Mammary epithelial cell (primary cell): ENCODE measurements at regions not wholly inside any gene's neighbourhood (a gene's known extent, or its start where the extent isn't known, plus 50 kb on each side); places are given as distances from the start of the nearest gene placed in this dataset.

ENCODE experiments used
- EZH2 ChIP-seq: IDR thresholded peaks from 2 replicates; pipeline ENCODE4 v1.6.1; 2012; ENCODE audit warnings: low read length, inconsistent platforms, borderline replicate concordance
- TF ChIP-seq, protein P1 (sequence below), 2 donors: IDR thresholded peaks in 1 of 2; conservative IDR thresholded peaks in 1 of 2; 2 replicates each; pipeline ENCODE4 v1.5.1; 2011 to 2012; ENCODE audit warnings: inconsistent platforms in 2 of 2, low read length in 2 of 2, mild to moderate bottlenecking in 2 of 2, control low read depth in 1 of 2, low read depth in 1 of 2; ENCODE audit not compliant: insufficient read depth in 1 of 2; ENCODE audit errors: extremely low read depth in 1 of 2

DNA sequence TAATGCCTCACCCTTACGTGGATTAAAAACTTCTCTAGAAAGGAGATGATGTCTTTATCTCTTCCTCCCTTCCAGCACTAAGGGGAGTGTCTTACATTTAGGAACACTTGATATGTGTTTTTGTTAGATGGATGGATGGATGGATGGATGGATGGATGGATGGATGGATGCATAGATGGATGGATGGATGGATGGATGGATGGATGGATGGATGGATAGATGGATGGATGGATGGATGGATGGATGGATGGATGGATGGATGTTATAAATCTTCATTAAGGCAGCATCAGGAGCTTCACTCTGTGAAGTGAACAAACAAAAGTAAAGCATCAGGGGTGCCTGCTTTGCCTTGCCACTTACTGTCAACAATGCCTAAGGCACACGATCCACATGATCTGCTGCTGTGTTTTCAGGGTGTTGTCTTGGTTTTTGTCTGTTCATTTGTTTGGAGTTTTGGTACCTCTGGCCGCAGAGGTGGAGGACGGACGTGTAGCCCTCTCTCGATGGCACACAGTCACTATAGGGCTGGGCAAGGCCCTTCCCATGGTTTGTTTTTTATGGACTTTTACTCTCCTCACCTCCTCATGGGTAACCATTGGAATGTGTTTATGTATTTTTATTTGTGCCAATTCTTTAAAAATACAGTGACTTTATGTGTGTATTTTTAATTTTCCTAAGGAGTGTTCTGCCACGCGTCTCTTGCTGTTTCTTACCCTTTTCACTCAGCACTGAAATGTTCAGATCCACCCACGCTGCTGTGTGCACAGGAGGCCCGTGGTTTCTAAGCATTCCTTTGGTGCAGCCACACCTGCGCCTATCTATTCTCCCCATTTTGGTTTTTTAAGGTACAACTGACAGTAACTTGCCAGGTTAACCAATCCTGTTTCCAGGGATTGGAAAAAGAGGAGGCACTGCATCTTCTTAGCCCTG lies 91.8 kb upstream of the ENPP6 start:
- TF ChIP-seq, protein P1, sequence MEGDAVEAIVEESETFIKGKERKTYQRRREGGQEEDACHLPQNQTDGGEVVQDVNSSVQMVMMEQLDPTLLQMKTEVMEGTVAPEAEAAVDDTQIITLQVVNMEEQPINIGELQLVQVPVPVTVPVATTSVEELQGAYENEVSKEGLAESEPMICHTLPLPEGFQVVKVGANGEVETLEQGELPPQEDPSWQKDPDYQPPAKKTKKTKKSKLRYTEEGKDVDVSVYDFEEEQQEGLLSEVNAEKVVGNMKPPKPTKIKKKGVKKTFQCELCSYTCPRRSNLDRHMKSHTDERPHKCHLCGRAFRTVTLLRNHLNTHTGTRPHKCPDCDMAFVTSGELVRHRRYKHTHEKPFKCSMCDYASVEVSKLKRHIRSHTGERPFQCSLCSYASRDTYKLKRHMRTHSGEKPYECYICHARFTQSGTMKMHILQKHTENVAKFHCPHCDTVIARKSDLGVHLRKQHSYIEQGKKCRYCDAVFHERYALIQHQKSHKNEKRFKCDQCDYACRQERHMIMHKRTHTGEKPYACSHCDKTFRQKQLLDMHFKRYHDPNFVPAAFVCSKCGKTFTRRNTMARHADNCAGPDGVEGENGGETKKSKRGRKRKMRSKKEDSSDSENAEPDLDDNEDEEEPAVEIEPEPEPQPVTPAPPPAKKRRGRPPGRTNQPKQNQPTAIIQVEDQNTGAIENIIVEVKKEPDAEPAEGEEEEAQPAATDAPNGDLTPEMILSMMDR (conservative IDR thresholded peaks at IDR 0.05 in 1 of 2, IDR thresholded peaks at IDR 0.05 in 1 of 2; ENCODE audit: extremely low read depth in 1 of 2, insufficient read depth in 1 of 2, low read depth in 1 of 2, low read length in 2 of 2), result no peak
- TF ChIP-seq EZH2, result no peak
